GM12878 (cell line): ENCODE measurements at regions not wholly inside any gene's neighbourhood (a gene's known extent, or its start where the extent isn't known, plus 50 kb on each side); places are given as distances from the start of the nearest gene placed in this dataset.

ENCODE experiments used
- ATAC-seq: fragments of 200-7000 bp; cut with Tn5 transposase; 3 replicates; pipeline ENCODE4 v1.9.1; 2020; ENCODE audit warnings: mild to moderate bottlenecking, moderate library complexity
- BruUV-seq: library from RNA; stranded (reverse); fragments of 400-500 nt; replicated peaks from 2 replicates; lab custom pipeline; 2021; lab: Mats Ljungman, UMichigan
- CTCF ChIA-PET: fragments of 300-600 bp; sonication (Branson Sonifier 250); formaldehyde crosslinking; extraction: SDS; loops from one replicate; lab custom pipeline; 2021; ENCODE audit warnings: inconsistent platforms; lab: Yijun Ruan, JAX
- POLR2A ChIA-PET: fragments of 350-600 bp; formaldehyde crosslinking; extraction: SDS; loops from one replicate; lab custom pipeline; 2021; ENCODE audit warnings: inconsistent platforms; lab: Charles Lee
- RAD21 ChIA-PET: fragments of 300-600 bp; sonication (Branson Sonifier 250); formaldehyde crosslinking; loops from one replicate; lab custom pipeline; 2023; ENCODE audit warnings: antibody characterized with exemption; ENCODE audit not compliant: unreplicated experiment; lab: Charles Lee
- SMC1A ChIA-PET: fragments of 300-600 bp; sonication (Branson Sonifier 250); formaldehyde crosslinking; loops from one replicate; lab custom pipeline; 2023; ENCODE audit not compliant: unreplicated experiment, uncharacterized antibody; lab: Charles Lee
- DNase-seq: peaks from one replicate; pipeline ENCODE4 v3.0.0-alpha.2; 2011; ENCODE audit warnings: low read depth, low spot score
- FAIRE-seq: peaks from 3 replicates; lab custom pipeline; 2011; peaks lifted over from hg19 to GRCh38; lab: Jason Lieb, UNC
- H2AFZ ChIP-seq: 2 replicates; pipeline ENCODE4 v1.6.0; 2011; ENCODE audit warnings: low read depth, low read length, control low read depth; ENCODE audit not compliant: control insufficient read depth
- H3K27ac ChIP-seq: 2 replicates; pipeline ENCODE4 v1.5.1; 2011; ENCODE audit warnings: control low read depth; ENCODE audit not compliant: control insufficient read depth, insufficient read depth
- H3K27me3 ChIP-seq, 2 experiments: replicated peaks in 1 of 2; 2 replicates each; pipeline versions ENCODE4 v1.6.0 to v1.6.1; 2011; ENCODE audit warnings: low read length in 1 of 2; ENCODE audit not compliant: control insufficient read depth in 2 of 2, insufficient read depth in 2 of 2
- H3K36me3 ChIP-seq, 2 experiments: 2 replicates each; pipeline ENCODE4 v1.5.1; 2011; ENCODE audit warnings: low read length in 1 of 2; ENCODE audit not compliant: control insufficient read depth in 2 of 2, insufficient read depth in 2 of 2
- H3K4me1 ChIP-seq: 2 replicates; pipeline ENCODE4 v1.6.1; 2011; ENCODE audit warnings: mild to moderate bottlenecking, low read length, moderate library complexity, mixed read lengths; ENCODE audit not compliant: control insufficient read depth, insufficient read depth
- H3K4me2 ChIP-seq: 2 replicates; pipeline ENCODE4 v1.6.0; 2011; ENCODE audit warnings: control low read depth; ENCODE audit not compliant: control insufficient read depth, insufficient read depth
- H3K4me3 ChIP-seq: fragments of 200-600 bp; sonication (generic); 2 replicates; pipeline ENCODE4 v1.5.1; 2016
- H3K79me2 ChIP-seq: 2 replicates; pipeline ENCODE4 v1.6.0; 2011; ENCODE audit warnings: low read length; ENCODE audit not compliant: control insufficient read depth, insufficient read depth
- H3K9ac ChIP-seq: 2 replicates; pipeline ENCODE4 v1.8.0; 2011; ENCODE audit warnings: low read length, control low read depth, mixed read lengths; ENCODE audit not compliant: control insufficient read depth, insufficient read depth
- H3K9me3 ChIP-seq: replicated peaks from 3 replicates; pipeline ENCODE4 v1.5.1; 2011; ENCODE audit warnings: mild to moderate bottlenecking, low read length; ENCODE audit not compliant: control insufficient read depth, insufficient read depth
- H4K20me1 ChIP-seq: 2 replicates; pipeline ENCODE4 v1.6.0; 2011; ENCODE audit not compliant: control insufficient read depth, insufficient read depth
- ASH2L ChIP-seq: fragments of 300-600, 200-600 bp; sonication (generic); IDR thresholded peaks from 2 replicates; pipeline ENCODE4 v1.6.1; 2017; ENCODE audit warnings: low read depth, mild to moderate bottlenecking, borderline replicate concordance
- CHD4 ChIP-seq: fragments of 200-600 bp; sonication (generic); IDR thresholded peaks from 2 replicates; pipeline ENCODE4 v1.6.1; 2016; ENCODE audit warnings: mild to moderate bottlenecking
- DPF2 ChIP-seq: fragments of 450-650 bp; IDR thresholded peaks from 2 replicates; pipeline ENCODE4 v1.6.1; 2017; ENCODE audit warnings: mild to moderate bottlenecking
- ELK1 ChIP-seq: IDR thresholded peaks from 2 replicates; pipeline ENCODE4 v1.6.1; 2012; ENCODE audit warnings: low read depth, low read length, improper control_type of control experiment
- IRF5 ChIP-seq: fragments of 450-650 bp; IDR thresholded peaks from 2 replicates; pipeline ENCODE4 v1.6.1; 2017; ENCODE audit warnings: borderline replicate concordance
- KAT2A ChIP-seq: conservative IDR thresholded peaks from 2 replicates; pipeline ENCODE4 v1.6.1; 2011; ENCODE audit warnings: low read depth, low read length; ENCODE audit not compliant: control insufficient read depth
- MEF2A ChIP-seq: IDR thresholded peaks from 2 replicates; pipeline ENCODE4 v1.6.1; 2011; ENCODE audit warnings: low read depth, mild to moderate bottlenecking, low read length, moderate library complexity; ENCODE audit not compliant: insufficient read depth
- NR2F1 ChIP-seq: fragments of 450-650 bp; conservative IDR thresholded peaks from 2 replicates; pipeline ENCODE4 v1.6.1; 2017; ENCODE audit warnings: mild to moderate bottlenecking
- RELB ChIP-seq: fragments of 450-650 bp; IDR thresholded peaks from 2 replicates; pipeline ENCODE4 v1.6.1; 2017; ENCODE audit warnings: low read depth, mild to moderate bottlenecking, moderate library complexity
- SIN3A ChIP-seq: IDR thresholded peaks from 2 replicates; pipeline ENCODE4 v1.6.1; 2012; ENCODE audit warnings: low read depth, low read length, improper control_type of control experiment
- ZBED1 ChIP-seq: IDR thresholded peaks from 2 replicates; pipeline ENCODE4 v1.6.1; 2016; ENCODE audit warnings: borderline replicate concordance
- ZNF207 ChIP-seq: fragments of 450-650 bp; IDR thresholded peaks from 2 replicates; pipeline ENCODE4 v1.6.1; 2014; ENCODE audit warnings: antibody characterized with exemption, mild to moderate bottlenecking, borderline replicate concordance
- ZNF24 ChIP-seq: fragments of 450-650 bp; IDR thresholded peaks from 2 replicates; pipeline ENCODE4 v1.6.1; 2017; ENCODE audit warnings: antibody characterized with exemption, mild to moderate bottlenecking
- WGBS: methylation state at CpG from one replicate; pipeline ENCODE4 v1.1.6; 2016; ENCODE audit warnings: low lambda C conversion rate; ENCODE audit not compliant: insufficient replicate concordance, insufficient coverage; ENCODE audit errors: missing lambda C conversion rate; 5-methylcytosine and 5-hydroxymethylcytosine counted together
- in situ Hi-C: fragments of 300-500 bp; cut with MboI; formaldehyde crosslinking; loops from 9 replicates; pipeline ENCODE4 v1.14.3; 2018; ENCODE audit warnings: mixed read lengths
- intact Hi-C: fragments of 100-400 bp; cut with micrococcal nuclease; formaldehyde crosslinking; loops from one replicate; pipeline ENCODE4 v1.14.2; 2022; ENCODE audit not compliant: unreplicated experiment
- TF ChIP-seq, protein P1 (sequence below), 3 experiments: IDR thresholded peaks in 2 of 3; conservative IDR thresholded peaks in 1 of 3; 2 replicates each; pipeline ENCODE4 v1.5.1; 2011; ENCODE audit warnings: low read depth in 3 of 3, low read length in 3 of 3, mild to moderate bottlenecking in 3 of 3, control low read depth in 2 of 3, moderate library complexity in 2 of 3, inconsistent platforms in 1 of 3, mixed read lengths in 1 of 3; ENCODE audit not compliant: control insufficient read depth in 2 of 3, insufficient read depth in 1 of 3; ENCODE audit errors: extremely low read depth in 1 of 3
- TF ChIP-seq, protein P2 (sequence below): fragments of 450-650 bp; conservative IDR thresholded peaks from 2 replicates; pipeline ENCODE4 v1.6.1; 2017; ENCODE audit warnings: mild to moderate bottlenecking, moderate library complexity
- TF ChIP-seq, protein P3 (sequence below): fragments of 450-650 bp; IDR thresholded peaks from 2 replicates; pipeline ENCODE4 v1.6.1; 2014; ENCODE audit warnings: mild to moderate bottlenecking

- no peak overlapping the region for H3K27ac ChIP-seq
- ATAC-seq (no peak), FAIRE-seq (no peak), DNase-seq (no peak)
- peaks cover 2 to 3% of the 10 kb centered on the region in 2 experiments; a peak in 1 of 4 replicates for H3K27me3 ChIP-seq
- no peak overlapping the region for H3K4me2 ChIP-seq
- POLR2A ChIA-PET, result no interaction called here
- H3K4me3 ChIP-seq, result no peak overlapping the region
- CTCF ChIA-PET, result interaction anchor here (0.6 to 1.8 kb wide), 5 partner anchors 11 to 74 kb away, joined by 3 to 7 read pairs (median 3); no protein-coding TSS in a partner anchor
- no peak overlapping the region for H2AFZ ChIP-seq
- no peaks in the 10 kb centered on the region for H3K9me3 ChIP-seq
- SMC1A ChIA-PET, result interaction anchor here (1.0 to 1.4 kb wide), 2 partner anchors 10 to 264 kb away, joined by 3 to 4 read pairs; no protein-coding TSS in a partner anchor
- no peaks in the 10 kb centered on the region for H3K36me3 ChIP-seq
- intact Hi-C loops (no loop called here), in situ Hi-C loops (no loop called here)
- H4K20me1 ChIP-seq, result no peaks in the 10 kb centered on the region
- WGBS, result 50% methylated on average over 7 of the region's 7 CpGs
- H3K79me2 ChIP-seq, result no peaks in the 10 kb centered on the region
- RAD21 ChIA-PET, result no interaction called here
- no TSS peak for BruUV-seq
- H3K4me1 ChIP-seq, result no peaks in the 10 kb centered on the region
- TF ChIP-seq ELK1 (no peak), KAT2A (no peak), DPF2 (no peak), ZBED1 (no peak), MEF2A (no peak), RELB (no peak), SIN3A (no peak), ASH2L (no peak), CHD4 (no peak), NR2F1 (no peak), ZNF207 (no peak), ZNF24 (no peak), IRF5 (no peak)
- TF ChIP-seq, protein P1, sequence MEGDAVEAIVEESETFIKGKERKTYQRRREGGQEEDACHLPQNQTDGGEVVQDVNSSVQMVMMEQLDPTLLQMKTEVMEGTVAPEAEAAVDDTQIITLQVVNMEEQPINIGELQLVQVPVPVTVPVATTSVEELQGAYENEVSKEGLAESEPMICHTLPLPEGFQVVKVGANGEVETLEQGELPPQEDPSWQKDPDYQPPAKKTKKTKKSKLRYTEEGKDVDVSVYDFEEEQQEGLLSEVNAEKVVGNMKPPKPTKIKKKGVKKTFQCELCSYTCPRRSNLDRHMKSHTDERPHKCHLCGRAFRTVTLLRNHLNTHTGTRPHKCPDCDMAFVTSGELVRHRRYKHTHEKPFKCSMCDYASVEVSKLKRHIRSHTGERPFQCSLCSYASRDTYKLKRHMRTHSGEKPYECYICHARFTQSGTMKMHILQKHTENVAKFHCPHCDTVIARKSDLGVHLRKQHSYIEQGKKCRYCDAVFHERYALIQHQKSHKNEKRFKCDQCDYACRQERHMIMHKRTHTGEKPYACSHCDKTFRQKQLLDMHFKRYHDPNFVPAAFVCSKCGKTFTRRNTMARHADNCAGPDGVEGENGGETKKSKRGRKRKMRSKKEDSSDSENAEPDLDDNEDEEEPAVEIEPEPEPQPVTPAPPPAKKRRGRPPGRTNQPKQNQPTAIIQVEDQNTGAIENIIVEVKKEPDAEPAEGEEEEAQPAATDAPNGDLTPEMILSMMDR (IDR thresholded peaks at IDR 0.05 in 2 of 3, conservative IDR thresholded peaks at IDR 0.05 in 1 of 3; ENCODE audit: control insufficient read depth in 2 of 3, extremely low read depth in 1 of 3, insufficient read depth in 1 of 3, low read depth in 3 of 3, low read length in 3 of 3), result no peak
- TF ChIP-seq, protein P2, sequence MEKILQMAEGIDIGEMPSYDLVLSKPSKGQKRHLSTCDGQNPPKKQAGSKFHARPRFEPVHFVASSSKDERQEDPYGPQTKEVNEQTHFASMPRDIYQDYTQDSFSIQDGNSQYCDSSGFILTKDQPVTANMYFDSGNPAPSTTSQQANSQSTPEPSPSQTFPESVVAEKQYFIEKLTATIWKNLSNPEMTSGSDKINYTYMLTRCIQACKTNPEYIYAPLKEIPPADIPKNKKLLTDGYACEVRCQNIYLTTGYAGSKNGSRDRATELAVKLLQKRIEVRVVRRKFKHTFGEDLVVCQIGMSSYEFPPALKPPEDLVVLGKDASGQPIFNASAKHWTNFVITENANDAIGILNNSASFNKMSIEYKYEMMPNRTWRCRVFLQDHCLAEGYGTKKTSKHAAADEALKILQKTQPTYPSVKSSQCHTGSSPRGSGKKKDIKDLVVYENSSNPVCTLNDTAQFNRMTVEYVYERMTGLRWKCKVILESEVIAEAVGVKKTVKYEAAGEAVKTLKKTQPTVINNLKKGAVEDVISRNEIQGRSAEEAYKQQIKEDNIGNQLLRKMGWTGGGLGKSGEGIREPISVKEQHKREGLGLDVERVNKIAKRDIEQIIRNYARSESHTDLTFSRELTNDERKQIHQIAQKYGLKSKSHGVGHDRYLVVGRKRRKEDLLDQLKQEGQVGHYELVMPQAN, result no peak
- TF ChIP-seq, protein P3, sequence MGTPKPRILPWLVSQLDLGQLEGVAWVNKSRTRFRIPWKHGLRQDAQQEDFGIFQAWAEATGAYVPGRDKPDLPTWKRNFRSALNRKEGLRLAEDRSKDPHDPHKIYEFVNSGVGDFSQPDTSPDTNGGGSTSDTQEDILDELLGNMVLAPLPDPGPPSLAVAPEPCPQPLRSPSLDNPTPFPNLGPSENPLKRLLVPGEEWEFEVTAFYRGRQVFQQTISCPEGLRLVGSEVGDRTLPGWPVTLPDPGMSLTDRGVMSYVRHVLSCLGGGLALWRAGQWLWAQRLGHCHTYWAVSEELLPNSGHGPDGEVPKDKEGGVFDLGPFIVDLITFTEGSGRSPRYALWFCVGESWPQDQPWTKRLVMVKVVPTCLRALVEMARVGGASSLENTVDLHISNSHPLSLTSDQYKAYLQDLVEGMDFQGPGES, result no peak
- TF ChIP-seq, all 136 proteins: peak for 0
- no peak overlapping the region for H3K9ac ChIP-seq
These were observed 75.4 kb downstream of the MARCHF4 start for GRCh38 chr2:216296856-216297255.
